GM21529 (cell line): ENCODE measurements at regions not wholly inside any gene's neighbourhood (a gene's known extent, or its start where the extent isn't known, plus 50 kb on each side); places are given as distances from the start of the nearest gene placed in this dataset.
"Not testable (repeated sequence)": the region's sequence is repeated elsewhere in the genome, so short reads cannot be mapped to it uniquely, and the experiment has no call there.

Experiments used
- ATAC-seq: cut with Tn5 transposase; IDR thresholded peaks from one replicate; pipeline ENCODE4 v1.9.1; 2021; ENCODE audit not compliant: unreplicated experiment

GRCh38 chr3:159672728-159673688 is 315.6 kb upstream of the IL12A start:
- ATAC-seq, result no peak

GRCh38 chr3:159674583-159674982 is 314.1 kb upstream of the IL12A start:
- ATAC-seq, result no peak

GRCh38 chr3:159675285-159675684 is 313.4 kb upstream of the IL12A start:
- ATAC-seq, result no peak

- ATAC-seq, result no peak
Measured at GRCh38 chr3:159679900-159680299, 308.7 kb upstream of the IL12A start.

- ATAC-seq, result not testable (repeated sequence)
Measured at GRCh38 chr3:159681717-159682116, 306.9 kb upstream of the IL12A start.

DNA sequence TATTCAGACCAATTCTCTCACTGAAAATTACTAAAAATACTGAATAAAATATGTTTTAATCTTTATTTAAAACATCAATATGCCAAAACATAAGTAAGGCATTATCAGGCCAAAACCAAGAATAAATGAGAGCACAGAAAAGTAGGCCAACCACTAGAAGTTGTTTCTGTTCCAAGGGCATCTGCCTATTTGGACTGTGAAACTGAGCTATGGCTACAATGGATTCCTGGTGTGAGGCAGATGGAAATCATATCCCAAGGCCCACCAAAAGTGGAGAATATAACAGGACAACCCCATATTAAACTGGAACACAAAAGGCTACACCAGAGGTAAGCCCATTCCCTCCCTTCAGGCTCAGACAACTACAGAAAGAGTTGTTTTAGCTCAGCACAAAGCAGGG is 302.8 kb upstream of the IL12A start:
- no peak for ATAC-seq

DNA sequence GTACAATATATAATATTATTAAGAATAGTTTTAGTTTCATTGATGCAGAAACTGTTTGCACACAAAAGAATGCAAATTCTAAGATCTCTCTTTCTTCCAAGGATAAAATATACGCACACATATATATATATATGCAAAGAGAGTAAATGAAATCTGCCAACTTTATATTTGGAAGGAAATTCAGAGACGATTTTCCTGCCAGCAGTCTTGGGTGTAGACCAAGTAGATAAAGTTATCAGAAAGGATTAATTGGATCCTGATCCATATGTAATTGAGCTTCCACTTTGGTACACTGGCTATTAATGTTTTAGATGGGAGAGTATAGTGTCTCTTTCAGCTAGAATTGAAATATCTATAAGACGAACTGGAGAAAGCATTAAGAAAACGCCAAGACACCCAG is 295.4 kb upstream of the IL12A start:
- ATAC-seq, result no peak

DNA sequence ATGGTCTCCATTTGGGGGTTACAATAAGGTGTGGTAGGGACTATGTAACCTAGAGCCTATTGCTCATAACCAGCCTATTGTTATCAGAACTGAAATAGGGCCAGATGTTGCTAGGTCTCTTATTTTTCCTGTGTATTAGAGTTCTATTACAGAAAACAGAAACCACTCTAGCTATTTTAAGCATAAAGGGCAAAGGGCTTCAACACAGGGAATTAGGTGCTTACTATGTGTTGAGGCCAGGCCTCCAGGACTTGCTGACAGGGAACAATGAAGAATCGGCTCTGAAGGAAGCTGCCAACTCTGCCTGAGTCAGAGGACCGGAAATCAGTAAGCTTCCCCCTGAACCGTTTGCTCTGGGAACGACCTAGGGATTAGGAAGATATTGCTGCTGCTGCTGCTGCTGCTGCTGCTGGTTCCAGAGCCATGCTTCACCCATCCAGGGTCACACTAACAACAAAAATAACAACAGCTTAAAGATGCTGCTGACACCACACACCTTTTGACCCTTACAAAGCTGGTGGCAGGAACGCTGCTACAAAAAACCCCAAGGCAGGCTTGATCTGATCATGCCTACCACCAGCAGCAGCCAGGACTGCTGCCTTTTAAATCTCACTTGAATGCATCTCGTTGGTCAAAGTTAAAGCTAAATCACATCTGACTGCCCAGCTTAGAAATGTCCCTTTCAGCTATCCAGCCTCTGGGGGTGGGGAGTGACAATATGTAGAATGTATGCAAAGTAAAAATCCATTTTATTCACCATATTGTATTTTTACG is 276.9 kb upstream of the IL12A start:
- ATAC-seq, result no peak

- ATAC-seq, result no peak
Measured at GRCh38 chr3:159721324-159721723, 267.3 kb upstream of the IL12A start.

GRCh38 chr3:159723295-159723694 is 265.3 kb upstream of the IL12A start:
- no peak for ATAC-seq

GRCh38 chr3:159724627-159725026 is 264.0 kb upstream of the IL12A start:
- ATAC-seq, result no peak

- ATAC-seq, result no peak
Measured at GRCh38 chr3:159726231-159726964, 262.2 kb upstream of the IL12A start.

DNA sequence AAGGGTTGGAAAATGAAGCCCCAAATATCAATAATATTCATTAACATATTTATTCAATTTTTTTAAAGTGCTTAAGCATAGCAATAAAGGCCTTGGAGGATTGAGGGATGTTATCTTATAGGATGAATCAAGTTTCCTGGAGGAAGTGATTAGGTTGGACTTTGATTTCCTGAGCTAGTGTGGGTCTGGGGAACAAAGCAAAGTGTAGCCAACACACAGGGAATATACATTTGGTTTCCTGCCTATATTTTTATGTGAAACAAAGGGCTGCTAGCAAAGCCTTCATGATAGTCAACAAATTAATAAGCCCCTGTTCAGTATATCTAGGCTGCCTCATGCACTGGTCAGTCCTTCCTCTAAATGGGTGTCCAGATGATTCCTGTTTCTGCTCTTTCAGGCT is 261.1 kb upstream of the IL12A start:
- ATAC-seq, result no peak

DNA sequence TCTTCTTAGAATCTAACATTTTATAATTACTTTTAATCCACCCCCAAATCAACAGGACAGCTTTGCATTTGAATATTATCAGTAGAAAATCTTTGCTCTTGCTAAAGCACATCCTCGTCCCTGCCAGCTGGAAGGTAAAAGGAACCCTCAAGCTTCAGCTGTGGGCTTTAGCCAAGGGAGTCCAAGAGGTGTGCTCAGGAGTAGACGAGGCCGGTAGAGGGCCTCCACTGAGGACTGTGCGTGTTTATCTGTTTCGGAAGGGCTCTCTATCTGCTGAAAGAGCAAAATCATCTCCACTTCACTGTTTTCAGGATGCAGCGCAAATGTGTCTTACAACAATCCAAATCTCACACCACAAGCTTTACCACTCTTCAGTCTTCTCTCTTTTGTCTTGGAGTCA is 257.4 kb upstream of the IL12A start:
- no peak for ATAC-seq

GRCh38 chr3:159732172-159733111 is 256.2 kb upstream of the IL12A start:
- no peak for ATAC-seq

- no peak for ATAC-seq
Measured at GRCh38 chr3:159733194-159733860, 255.3 kb upstream of the IL12A start.

DNA sequence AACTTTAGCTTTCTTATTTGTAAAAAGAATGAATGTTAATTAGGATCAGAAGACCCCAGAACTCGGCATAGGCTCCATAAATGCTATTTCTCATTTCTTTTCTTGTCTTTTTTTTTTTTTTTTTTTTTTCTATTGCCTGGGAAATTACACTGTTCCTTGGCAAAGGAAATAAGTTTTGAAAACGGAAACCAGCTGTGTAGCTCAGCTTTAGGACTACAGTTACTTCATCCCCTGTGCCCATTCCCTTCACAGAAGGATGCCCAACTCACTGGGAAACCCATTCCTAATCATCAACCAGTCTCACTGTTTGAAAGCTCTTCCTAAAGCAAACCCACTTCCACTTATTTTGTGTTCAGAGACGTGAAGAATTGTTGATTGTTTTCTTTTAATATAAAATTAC is 254.0 kb upstream of the IL12A start:
- ATAC-seq, result no peak

DNA sequence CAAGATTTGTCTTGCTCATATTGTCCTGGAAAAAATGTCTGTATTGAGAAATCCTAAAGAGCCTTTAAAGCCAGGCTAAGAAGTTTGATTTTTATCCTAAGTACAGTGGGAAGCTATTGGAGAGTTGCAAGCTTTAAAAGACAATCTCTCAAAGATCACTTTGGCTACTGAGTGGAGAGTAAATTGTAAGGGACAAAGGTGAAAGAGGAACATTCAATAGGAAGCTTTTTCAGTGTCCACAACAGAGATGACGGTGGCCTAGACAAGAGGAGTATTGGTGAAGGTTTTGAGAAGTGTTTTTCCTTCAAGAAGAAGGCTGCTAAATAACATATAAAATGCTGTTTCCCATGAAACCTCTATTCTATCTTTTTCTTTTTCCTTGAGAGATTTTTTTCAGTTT is 249.5 kb upstream of the IL12A start:
- ATAC-seq, result no peak

GRCh38 chr3:159739969-159740368 is 248.7 kb upstream of the IL12A start:
- ATAC-seq, result no peak

DNA sequence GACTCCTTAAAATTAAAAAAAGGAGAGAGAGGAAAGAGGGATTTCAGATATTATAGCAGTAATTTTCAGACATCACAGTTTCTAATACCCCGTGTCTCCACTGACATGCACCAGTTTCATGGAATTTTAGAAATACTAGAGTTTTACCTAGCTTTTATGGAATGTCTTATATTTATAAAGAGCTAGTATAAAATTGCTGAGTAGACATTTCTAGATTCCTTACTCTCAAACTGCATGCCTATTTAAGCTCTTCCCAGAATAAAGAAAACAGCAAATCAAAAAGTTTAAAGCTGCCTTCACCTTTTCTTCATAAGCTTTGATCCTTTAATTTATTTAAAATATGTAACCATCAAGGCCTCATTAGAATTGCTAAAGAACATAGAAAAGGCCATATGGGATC is 247.4 kb upstream of the IL12A start:
- ATAC-seq, result no peak
